ENCODE measurements at regions not wholly inside any gene's neighbourhood (a gene's known extent, or its start where the extent isn't known, plus 50 kb on each side); places are given as distances from the start of the nearest gene placed in this dataset.
"Not testable (repeated sequence)": the region's sequence is repeated elsewhere in the genome, so short reads cannot be mapped to it uniquely, and the experiment has no call there.

DNA sequence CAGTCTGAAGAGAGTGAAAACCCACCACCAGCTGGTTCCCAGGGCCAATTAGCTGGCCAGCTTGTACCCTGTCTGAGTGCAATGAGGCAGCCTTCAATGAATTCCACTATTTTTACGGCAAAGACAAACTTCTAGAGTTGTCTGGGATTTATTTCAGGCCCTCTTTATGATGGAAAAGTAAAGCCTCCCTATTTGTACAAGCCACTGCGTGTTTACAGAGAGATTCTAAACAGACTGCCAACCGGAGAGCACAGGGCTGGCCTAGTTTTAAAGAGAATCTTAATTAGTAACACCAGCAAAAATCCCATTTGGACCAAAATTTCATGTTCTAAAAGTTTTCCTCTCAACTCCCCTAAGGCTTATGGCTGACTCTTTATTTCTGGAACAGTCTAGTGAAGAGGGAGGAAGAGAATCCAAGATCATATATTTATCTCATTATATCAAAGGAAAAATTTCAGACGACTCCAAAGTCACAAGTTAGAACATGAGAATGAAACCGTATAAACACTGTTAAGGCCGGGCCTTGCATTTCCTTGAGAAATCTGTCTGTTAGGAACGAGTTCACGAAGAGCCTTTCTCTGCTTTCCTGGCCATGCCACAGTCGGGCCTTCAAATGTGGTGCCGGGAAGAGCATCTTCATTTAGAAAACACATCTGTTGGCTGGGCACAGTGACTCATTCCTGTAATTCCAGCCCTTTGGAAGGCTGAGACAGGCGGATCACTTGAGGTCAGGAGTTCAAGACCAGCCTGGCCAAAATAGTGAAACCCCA is 724.6 kb upstream of the NRP1 start:
- DNase-seq, result no peak

- DNase-seq, result not testable (repeated sequence)
Observed at GRCh38 chr10:34055410-34055985, 721.0 kb upstream of the NRP1 start.

- DNase-seq, result no peak
Observed at GRCh38 chr10:34049887-34050286, 715.4 kb upstream of the NRP1 start.

- no peak for DNase-seq
Observed at GRCh38 chr10:34049469-34049868, 715.0 kb upstream of the NRP1 start.

DNA sequence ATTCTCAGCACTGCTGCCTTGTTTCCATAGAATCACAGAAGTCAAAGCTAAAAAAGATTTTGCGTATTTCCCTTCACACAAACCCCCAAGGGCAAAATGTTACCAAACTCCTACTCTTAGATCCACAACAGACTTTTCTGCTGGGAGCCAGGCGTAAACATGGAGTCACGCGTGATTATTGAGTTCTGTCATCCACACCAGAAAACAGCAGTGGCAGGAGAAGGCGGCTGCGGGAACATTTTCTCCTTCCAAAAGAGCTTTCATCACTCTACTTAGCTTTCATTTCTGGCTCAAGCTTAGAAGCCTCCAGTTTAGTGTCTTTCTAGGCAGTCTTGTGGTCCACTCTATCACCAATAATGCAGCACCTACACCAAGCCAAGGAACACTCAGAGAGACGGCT is 712.9 kb upstream of the NRP1 start:
- no peak for DNase-seq

GRCh38 chr10:34046506-34047034 is 712.1 kb upstream of the NRP1 start:
- DNase-seq, result no peak

GRCh38 chr10:34045571-34046190 is 711.2 kb upstream of the NRP1 start:
- no peak for DNase-seq

DNA sequence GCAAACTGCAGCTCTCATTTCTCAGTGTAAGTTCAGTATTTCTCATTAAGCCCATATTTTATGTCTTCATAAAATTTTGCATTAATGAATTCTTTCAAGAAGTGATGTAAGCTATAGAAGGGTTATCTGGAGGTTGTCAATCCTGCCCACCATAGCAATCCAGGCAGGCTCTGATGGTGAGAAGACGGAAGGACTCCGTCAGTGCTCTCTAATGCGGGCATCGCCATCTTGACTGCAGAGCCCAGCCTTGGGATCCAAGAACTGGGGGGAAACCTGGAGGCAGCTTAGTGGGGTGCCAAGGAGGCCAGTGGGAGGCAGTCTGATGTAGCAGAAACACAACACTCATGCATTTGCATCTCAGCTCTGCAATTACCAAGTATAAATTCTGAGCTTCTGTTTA is 707.4 kb upstream of the NRP1 start:
- no peak for DNase-seq

DNA sequence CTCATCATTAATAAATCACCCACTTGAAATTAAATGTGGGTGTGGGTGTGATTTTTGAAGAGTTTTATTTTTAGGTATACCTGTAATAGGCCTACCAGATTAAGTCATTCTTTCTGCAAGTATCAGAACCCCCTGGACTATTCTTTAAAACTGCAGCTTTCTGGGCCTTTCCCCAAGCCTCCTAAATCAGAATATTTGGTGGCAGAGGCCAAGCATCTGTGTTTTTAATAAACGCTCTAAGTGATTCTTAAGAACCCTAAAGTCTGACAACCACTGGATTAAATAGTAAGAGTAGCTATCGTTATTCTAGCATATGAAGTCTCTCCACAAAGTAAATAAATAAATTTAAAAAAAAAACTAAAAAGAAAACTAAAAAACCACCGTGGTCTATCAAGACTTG is 703.0 kb upstream of the NRP1 start:
- no peak for DNase-seq

GRCh38 chr10:34035241-34035790 is 700.8 kb upstream of the NRP1 start:
- DNase-seq, result peak; percentile 7

GRCh38 chr10:34033078-34033477 is 698.6 kb upstream of the NRP1 start:
- no peak for DNase-seq

DNA sequence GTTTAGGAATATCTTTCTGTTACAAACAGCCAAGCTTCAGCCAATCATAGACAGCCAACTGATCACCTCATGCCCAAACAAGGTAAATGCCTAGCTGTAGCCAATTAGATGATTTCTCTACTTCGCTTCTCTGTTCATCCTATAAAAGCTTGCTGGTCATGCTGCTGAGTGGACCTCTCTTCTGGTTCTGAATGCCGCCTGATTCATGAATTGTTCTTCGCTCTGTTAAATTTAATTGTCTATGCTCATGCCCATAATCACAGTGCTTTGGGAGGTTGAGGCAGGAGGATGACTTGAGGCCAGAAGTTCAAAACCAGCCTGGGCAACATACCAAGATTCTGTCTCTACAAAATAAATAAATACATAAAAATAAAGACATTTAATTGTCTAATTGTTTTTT is 698.1 kb upstream of the NRP1 start:
- no peak for DNase-seq

DNA sequence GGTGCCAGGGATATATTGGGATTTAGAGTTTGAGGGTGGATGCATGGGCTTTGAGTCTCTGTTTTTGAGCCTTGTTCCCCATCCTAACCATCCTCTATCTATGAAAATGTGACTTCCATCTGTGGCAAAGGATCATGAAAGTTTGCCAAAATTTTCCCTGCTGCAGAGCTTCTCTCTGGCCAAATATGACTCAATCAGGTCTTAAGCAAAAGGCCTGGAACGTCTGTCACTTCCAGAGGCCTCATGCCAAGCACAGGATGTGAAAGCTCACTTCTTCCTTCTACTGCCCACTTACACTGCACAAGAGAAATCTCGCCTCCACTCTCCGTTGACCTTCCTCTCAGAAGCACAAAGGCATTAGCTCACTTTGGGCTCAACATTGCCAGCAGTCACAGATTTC is 696.9 kb upstream of the NRP1 start:
- DNase-seq, result no peak

GRCh38 chr10:34029455-34029854 is 695.0 kb upstream of the NRP1 start:
- DNase-seq, result no peak

- DNase-seq, result no peak
Observed at GRCh38 chr10:34028936-34029335, 694.5 kb upstream of the NRP1 start.

- DNase-seq, result no peak
Observed at GRCh38 chr10:34024693-34025425, 690.4 kb upstream of the NRP1 start.

GRCh38 chr10:34024282-34024681 is 689.8 kb upstream of the NRP1 start:
- DNase-seq, result no peak

- DNase-seq, result no peak
Observed at GRCh38 chr10:34022195-34022594, 687.7 kb upstream of the NRP1 start.

DNA sequence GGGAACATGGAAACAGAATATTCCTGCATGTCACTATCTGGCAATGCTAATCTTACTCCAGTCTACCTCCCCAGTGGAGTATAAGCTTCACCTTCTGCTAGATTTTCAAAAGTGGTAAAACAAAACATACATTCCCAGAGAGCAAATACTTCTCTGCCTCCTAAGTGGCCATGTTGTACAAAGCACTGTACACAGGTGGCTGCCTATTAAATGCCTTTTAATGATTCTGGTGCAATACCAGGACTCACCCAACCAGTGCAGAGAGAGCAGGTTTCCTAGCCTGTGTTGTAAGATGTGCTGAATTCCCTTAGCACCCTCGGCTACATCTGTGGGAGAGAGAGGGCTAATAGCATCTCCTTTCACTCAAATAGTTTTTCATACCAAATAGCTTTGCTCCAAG is 684.3 kb upstream of the NRP1 start:
- DNase-seq, result no peak

DNA sequence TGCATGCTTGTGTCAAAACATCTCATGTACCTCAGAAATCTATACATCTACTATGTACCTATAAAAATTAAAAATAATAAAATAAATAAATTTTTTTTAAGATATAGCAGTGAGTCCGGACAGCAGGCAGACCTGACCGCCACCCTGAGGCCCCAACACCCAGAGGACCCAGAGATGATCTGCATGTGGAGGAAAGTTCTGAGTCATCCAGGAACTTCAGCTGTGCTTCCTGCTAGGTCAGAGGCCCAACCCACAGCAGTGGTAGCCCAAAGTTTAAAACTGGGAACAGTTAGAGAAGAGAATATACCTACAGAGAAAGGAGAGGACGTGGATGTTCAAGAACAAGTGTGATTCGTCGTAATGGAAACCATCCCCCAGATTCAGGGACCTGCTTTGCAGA is 683.7 kb upstream of the NRP1 start:
- no peak for DNase-seq

DNA sequence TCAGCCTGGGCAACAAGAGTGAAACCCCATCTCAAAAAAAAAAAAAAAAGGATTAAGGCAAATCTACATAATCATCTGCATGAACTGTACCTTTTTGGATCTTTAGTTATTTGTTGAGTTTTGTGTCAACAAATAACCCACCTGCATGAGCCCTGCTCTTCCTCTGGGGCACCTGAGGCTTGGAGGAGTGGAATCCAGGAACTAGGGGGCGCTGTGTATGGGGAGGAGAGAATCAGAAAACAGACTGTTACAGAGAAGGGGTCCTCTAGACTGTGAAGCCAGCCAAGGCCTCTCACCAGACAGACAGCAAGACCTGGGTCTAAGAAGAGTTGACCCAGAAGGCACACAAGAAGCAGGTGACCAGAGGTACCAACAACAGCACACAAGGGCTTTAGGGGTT is 682.8 kb upstream of the NRP1 start:
- DNase-seq, result no peak

DNA sequence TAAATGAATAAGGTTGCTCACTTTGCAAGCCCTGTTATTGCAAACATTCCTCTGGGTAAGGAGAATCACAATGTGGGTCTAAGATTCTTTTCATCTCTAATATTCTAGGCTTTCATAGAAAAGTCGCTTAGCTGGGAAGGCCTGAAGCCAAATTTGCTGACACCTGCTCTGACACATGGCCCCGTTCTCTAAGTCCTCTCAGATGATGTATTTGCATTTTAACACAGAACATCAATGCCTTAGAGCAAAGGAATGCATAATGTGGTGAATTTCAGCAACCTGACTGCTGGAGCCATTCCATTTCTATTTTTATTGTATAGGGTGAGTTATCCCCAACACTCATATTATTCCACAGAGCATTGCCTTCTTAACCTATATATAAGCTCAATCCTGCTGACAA is 682.1 kb upstream of the NRP1 start:
- DNase-seq, result no peak

GRCh38 chr10:34015700-34016099 is 681.2 kb upstream of the NRP1 start:
- DNase-seq, result no peak

Measured in activated gamma-delta T cell (primary cell).